SK-N-SH (cell line): ENCODE measurements at regions not wholly inside any gene's neighbourhood (a gene's known extent, or its start where the extent isn't known, plus 50 kb on each side); places are given as distances from the start of the nearest gene placed in this dataset.

Experiments used
- CTCF ChIA-PET: fragments of 300-600, 350-600 bp; formaldehyde crosslinking; extraction: SDS; loops from one replicate; lab custom pipeline; 2021; lab: Yijun Ruan, JAX
- POLR2A ChIA-PET: fragments of 350-600 bp; sonication (Branson Sonifier 250); formaldehyde crosslinking; extraction: SDS; loops from one replicate; lab custom pipeline; 2020; ENCODE audit warnings: antibody characterized with exemption, inconsistent platforms; lab: Yijun Ruan, JAX
- DNase-seq: peaks from one replicate; pipeline ENCODE4 v3.0.0; 2012
- H2AFZ ChIP-seq: fragments of 200-600 bp; sonication (generic); 2 replicates; pipeline ENCODE4 v1.8.1; 2016; ENCODE audit warnings: antibody characterized with exemption, mild to moderate bottlenecking, low read depth
- H3F3A ChIP-seq: fragments of 200-600 bp; sonication (generic); replicated peaks from 2 replicates; pipeline ENCODE3; 2016; ENCODE audit warnings: antibody characterized with exemption, mild to moderate bottlenecking; ENCODE audit not compliant: insufficient read depth
- H3K27ac ChIP-seq, 2 experiments: fragments of 200-500 bp in 1 of 2; fragments of 200-600 bp in 1 of 2; sonication (Bioruptor generic) in 1 of 2; sonication (generic), shearing (Covaris generic) in 1 of 2; 2 replicates each; pipeline versions ENCODE4 v1.5.1 to v1.6.1; 2014 to 2016; ENCODE audit warnings: low read depth in 2 of 2, inconsistent platforms in 1 of 2, low read length in 1 of 2, mild to moderate bottlenecking in 1 of 2, mixed read lengths in 1 of 2
- H3K27me3 ChIP-seq: fragments of 200-600 bp; sonication (generic), shearing (Covaris generic); 2 replicates; pipeline ENCODE4 v1.6.1; 2016; ENCODE audit warnings: mixed run types; ENCODE audit not compliant: insufficient read depth
- H3K36me3 ChIP-seq, 2 experiments: fragments of 200-500 bp in 1 of 2; fragments of 200-600 bp in 1 of 2; sonication (Bioruptor generic) in 1 of 2; sonication (generic) in 1 of 2; replicated peaks in 1 of 2; 2 replicates each; pipeline versions ENCODE3 to v1.5.1; 2014 to 2016; ENCODE audit warnings: low read length in 1 of 2, mild to moderate bottlenecking in 1 of 2; ENCODE audit not compliant: insufficient read depth in 2 of 2, control insufficient read depth in 1 of 2
- H3K4me1 ChIP-seq, 2 experiments: fragments of 200-500 bp in 1 of 2; fragments of 200-600 bp in 1 of 2; sonication (Bioruptor generic) in 1 of 2; sonication (generic), shearing (Covaris generic) in 1 of 2; 2 replicates each; pipeline versions ENCODE4 v1.5.1 to v1.6.1; 2014 to 2016; ENCODE audit warnings: low read depth in 1 of 2, low read length in 1 of 2, mixed run types in 1 of 2; ENCODE audit not compliant: insufficient read depth in 2 of 2, control insufficient read depth in 1 of 2
- H3K4me2 ChIP-seq: fragments of 200-600 bp; sonication (generic), shearing (Covaris generic); 2 replicates; pipeline ENCODE4 v1.6.1; 2017; ENCODE audit warnings: mixed run types
- H3K4me3 ChIP-seq, 2 experiments: fragments of 200-500 bp in 1 of 2; fragments of 200-600 bp in 1 of 2; sonication (Bioruptor generic) in 1 of 2; sonication (generic), shearing (Covaris generic) in 1 of 2; 2 replicates each; pipeline versions ENCODE4 v1.5.1 to v1.8.1; 2014 to 2016; ENCODE audit warnings: low read depth in 2 of 2, inconsistent platforms in 1 of 2, low read length in 1 of 2, mild to moderate bottlenecking in 1 of 2, mixed read lengths in 1 of 2, moderate library complexity in 1 of 2
- H3K79me2 ChIP-seq: fragments of 200-600 bp; sonication (generic); 2 replicates; pipeline ENCODE4 v1.8.1; 2017; ENCODE audit warnings: mild to moderate bottlenecking; ENCODE audit not compliant: insufficient read depth
- H3K9ac ChIP-seq: fragments of 200-600 bp; sonication (generic); 2 replicates; pipeline ENCODE4 v1.6.1; 2017; ENCODE audit warnings: mixed run types
- H3K9me2 ChIP-seq: fragments of 200-600 bp; sonication (generic); 2 replicates; pipeline ENCODE4 v1.6.1; 2017; ENCODE audit warnings: mixed run types
- H3K9me3 ChIP-seq: fragments of 200-600 bp; sonication (generic); 2 replicates; pipeline ENCODE4 v1.6.1; 2017; ENCODE audit warnings: mixed run types, mild to moderate bottlenecking, moderate library complexity
- H4K20me1 ChIP-seq: fragments of 200-600 bp; sonication (generic); 2 replicates; pipeline ENCODE4 v1.6.1; 2017; ENCODE audit warnings: mild to moderate bottlenecking, mixed run types; ENCODE audit not compliant: insufficient read depth
- CHD2 ChIP-seq: fragments of 150-350 bp; IDR thresholded peaks from 2 replicates; pipeline ENCODE4 v1.6.1; 2018; ENCODE audit warnings: low read length; ENCODE audit not compliant: partially characterized antibody
- CTCF ChIP-seq: fragments of 200-600 bp; sonication (generic); IDR thresholded peaks from 2 replicates; pipeline ENCODE4 v1.6.1; 2017; ENCODE audit warnings: antibody characterized with exemption, mild to moderate bottlenecking, moderate library complexity
- EZH2phosphoT487 ChIP-seq: fragments of 200-600 bp; sonication (generic); IDR thresholded peaks from 2 replicates; pipeline ENCODE4 v1.6.1; 2017; ENCODE audit warnings: low read depth, mixed run types, mild to moderate bottlenecking, antibody characterized with exemption, moderate library complexity, borderline replicate concordance
- FOXM1 ChIP-seq: IDR thresholded peaks from 2 replicates; pipeline ENCODE4 v1.4.0; 2012; ENCODE audit warnings: low read depth, mild to moderate bottlenecking
- MEF2A ChIP-seq: IDR thresholded peaks from 2 replicates; pipeline ENCODE4 v1.4.0; 2012; ENCODE audit warnings: low read depth, borderline replicate concordance
- MXI1 ChIP-seq: IDR thresholded peaks from 2 replicates; pipeline ENCODE4 v1.6.1; 2012; ENCODE audit warnings: mild to moderate bottlenecking, low read depth, low read length, improper control_type of control experiment
- RAD21 ChIP-seq: IDR thresholded peaks from 2 replicates; pipeline ENCODE4 v1.6.1; 2012; ENCODE audit warnings: mild to moderate bottlenecking, low read length
- REST ChIP-seq: IDR thresholded peaks from 2 replicates; pipeline ENCODE4 v1.6.1; 2012; ENCODE audit warnings: mild to moderate bottlenecking, low read depth, low read length, moderate library complexity
- SIN3A ChIP-seq: IDR thresholded peaks from 2 replicates; pipeline ENCODE4 v1.6.1; 2012; ENCODE audit warnings: low read depth, mild to moderate bottlenecking, low read length, moderate library complexity, borderline replicate concordance
- TEAD4 ChIP-seq: IDR thresholded peaks from 2 replicates; pipeline ENCODE4 v1.4.0; 2012; ENCODE audit warnings: mild to moderate bottlenecking, borderline replicate concordance; ENCODE audit not compliant: insufficient read depth
- USF1 ChIP-seq: IDR thresholded peaks from 2 replicates; pipeline ENCODE4 v1.4.0; 2012; ENCODE audit warnings: low read depth, borderline replicate concordance
- YY1 ChIP-seq: IDR thresholded peaks from 2 replicates; pipeline ENCODE4 v1.4.0; 2012; ENCODE audit warnings: low read depth, mild to moderate bottlenecking
- ZBTB33 ChIP-seq: IDR thresholded peaks from 2 replicates; pipeline ENCODE4 v1.4.0; 2012; ENCODE audit warnings: low read depth, borderline replicate concordance
- WGBS: methylation state at CpG from one replicate; pipeline ENCODE4 v1.1.6; 2017; ENCODE audit warnings: low lambda C conversion rate; 5-methylcytosine and 5-hydroxymethylcytosine counted together

- ChIA-PET CTCF (no interaction called here), POLR2A (no interaction called here)
- no peaks in the 10 kb centered on the region for H4K20me1 ChIP-seq
- 24% methylated on average over 3 of the region's 3 CpGs for WGBS
- TF ChIP-seq RAD21: no peak
- TF ChIP-seq YY1: no peak
- no peak for TF ChIP-seq EZH2phosphoT487
- no peak for TF ChIP-seq MXI1
- TF ChIP-seq MEF2A: no peak
- TF ChIP-seq REST: no peak
- no peak for TF ChIP-seq ZBTB33
- TF ChIP-seq CHD2: no peak
- no peak for TF ChIP-seq USF1
- TF ChIP-seq SIN3A: no peak
- TF ChIP-seq TEAD4: no peak
- TF ChIP-seq FOXM1: no peak
- no peak for TF ChIP-seq CTCF
- no peaks in the 10 kb centered on the region for H3K27me3 ChIP-seq
- no peaks in the 10 kb centered on the region for H3K36me3 ChIP-seq
- H2AFZ ChIP-seq: no peak overlapping the region
- no peaks in the 10 kb centered on the region for H3K4me1 ChIP-seq
- no peaks in the 10 kb centered on the region for H3K9me3 ChIP-seq
- H3K27ac ChIP-seq: no peak overlapping the region
- H3F3A ChIP-seq: no peaks in the 10 kb centered on the region
- DNase-seq: no peak
- no peak overlapping the region for H3K4me2 ChIP-seq
- H3K4me3 ChIP-seq: no peak overlapping the region
- H3K9me2 ChIP-seq: no peaks in the 10 kb centered on the region
- H3K9ac ChIP-seq: no peak overlapping the region
- H3K79me2 ChIP-seq: no peaks in the 10 kb centered on the region
These were observed 440.5 kb upstream of the ID2 start for GRCh38 chr2:8241317-8241716.
